GM21528 (cell line): ENCODE measurements at regions not wholly inside any gene's neighbourhood (a gene's known extent, or its start where the extent isn't known, plus 50 kb on each side); places are given as distances from the start of the nearest gene placed in this dataset.
A peak's percentile ranks its signal among the peaks of the same experiment; 100 is the strongest.

Source experiments
- ATAC-seq: cut with Tn5 transposase; IDR thresholded peaks from one replicate; pipeline ENCODE4 v1.9.1; 2021; ENCODE audit warnings: mild to moderate bottlenecking, moderate library complexity; ENCODE audit not compliant: unreplicated experiment, low FRiP score

DNA sequence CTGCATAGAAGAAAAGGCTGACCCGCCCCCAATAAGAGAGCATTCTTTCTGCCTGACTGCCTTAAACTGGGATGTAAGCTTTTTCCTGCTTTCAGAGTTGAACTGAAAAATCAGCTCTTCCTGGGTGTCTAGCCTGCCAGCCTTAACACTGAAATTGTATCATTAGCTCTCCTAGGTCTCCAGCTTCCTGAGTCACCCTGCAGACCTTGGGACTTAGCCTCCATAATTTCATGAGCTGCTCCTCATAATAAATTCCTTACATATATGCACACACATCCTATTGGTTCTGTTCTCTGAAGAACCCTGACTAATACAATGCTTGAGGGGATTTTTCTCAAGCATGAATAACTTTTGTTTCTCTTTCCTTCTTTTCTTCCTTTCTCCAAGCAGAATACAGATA lies 76.4 kb upstream of the FAR2 start:
- ATAC-seq, result no peak

DNA sequence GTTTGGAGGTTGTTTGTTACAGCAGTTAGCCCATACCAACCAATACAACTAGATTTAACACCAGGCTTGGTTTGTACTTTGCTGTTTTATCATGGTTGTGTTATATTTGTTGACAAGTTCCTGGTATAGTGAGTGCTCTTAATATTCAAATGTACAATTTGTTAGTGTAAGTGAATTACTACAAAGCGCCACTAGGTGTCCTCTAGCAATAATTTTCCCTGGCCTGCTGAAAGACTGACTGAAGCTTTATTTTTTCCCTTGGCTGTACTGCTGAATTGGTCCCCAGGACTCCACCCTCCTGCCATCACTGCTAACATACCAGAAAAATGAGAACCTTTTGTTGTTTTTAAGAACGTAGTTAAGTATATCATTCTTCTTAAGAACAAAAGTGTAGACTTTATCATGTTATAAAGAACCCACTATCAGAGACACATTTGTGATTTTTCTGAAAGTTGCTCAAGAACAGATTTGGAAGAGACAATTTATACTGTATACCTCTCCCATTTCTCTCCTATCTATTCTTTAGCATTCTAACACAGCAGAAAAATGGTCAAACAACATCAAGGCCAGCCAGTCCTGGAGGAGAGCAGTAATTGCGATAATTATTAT lies 75.3 kb upstream of the FAR2 start:
- peak; percentile 80 for ATAC-seq

DNA sequence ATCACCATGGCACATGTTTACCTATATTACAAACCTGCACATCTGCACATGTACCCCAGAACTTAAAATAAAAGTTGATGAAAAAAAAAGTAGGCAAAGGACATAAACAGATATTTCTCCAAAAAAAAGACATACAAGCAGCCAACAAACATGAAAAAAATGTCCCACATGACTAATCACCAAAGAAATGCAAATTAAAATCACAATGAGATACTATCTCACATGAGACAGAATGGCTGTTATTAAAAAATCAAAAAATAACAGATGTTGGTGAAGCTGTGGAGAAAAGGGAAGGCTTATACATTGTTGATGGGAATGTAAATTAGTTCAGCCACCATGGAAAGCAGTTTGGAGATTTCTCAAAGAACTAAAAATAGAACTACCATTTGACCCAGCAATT lies 68.0 kb upstream of the FAR2 start:
- no peak for ATAC-seq

DNA sequence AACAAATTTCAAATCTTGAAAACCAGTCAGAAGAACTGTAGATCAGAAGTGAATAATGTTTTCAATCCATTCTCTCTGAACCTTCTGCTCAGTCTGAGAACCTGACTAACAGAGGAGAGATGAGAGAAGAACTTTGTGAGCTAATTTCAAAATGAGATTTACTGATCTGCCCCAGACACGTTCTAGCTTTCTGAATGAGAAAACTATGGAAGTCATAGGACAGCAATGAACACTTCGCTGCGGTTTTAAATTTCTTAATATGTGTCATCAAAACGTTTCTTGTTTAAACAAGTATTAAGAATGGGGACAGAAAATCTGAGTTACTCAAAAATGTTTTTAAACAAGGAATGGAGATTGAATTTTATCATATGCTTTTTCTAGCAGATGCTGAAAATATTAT lies 66.6 kb upstream of the FAR2 start:
- ATAC-seq, result no peak

DNA sequence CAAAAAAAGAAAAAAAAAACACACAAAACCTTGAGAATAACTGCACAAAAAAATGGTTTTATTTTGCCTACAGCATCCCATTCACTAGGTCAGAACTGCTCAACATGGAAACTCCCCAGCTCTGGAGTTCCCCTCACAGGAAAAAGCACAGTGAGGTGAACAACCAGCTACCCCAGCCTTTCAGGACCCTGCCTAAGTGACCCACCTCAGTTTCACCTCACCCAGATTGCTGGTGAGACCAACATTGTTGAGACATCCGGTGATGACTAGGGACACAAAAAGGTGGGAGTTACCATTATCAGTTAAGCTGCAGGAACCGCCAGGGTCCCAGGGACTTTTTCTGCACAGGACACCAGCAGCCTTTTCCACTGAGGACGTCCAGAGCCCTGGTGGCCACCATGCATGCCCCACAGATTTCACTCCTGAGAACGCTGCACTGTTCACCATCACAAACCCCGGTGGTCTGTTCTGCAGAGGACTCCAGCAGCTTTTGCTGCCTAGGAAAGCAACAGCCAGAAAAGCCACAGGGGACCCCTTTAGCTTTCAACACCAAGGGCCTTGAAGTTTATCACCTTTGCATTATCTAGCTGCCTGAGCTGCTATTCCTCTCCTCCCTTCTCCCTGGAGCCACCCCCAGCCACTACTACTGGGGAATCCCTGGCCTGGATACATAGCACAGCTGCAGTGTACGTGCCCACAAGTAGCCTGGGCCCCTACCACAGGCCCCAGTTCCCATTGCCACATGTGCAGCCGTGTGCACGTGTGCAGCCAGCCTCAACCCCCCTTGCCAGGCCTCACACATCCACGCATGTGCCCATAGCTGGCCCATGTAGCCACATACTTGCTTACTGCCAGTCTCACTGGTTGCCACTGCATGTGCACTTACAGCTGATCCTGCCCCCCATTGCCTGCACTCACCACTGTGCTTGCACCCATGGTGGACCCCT lies 62.5 kb upstream of the FAR2 start:
- no peak for ATAC-seq

DNA sequence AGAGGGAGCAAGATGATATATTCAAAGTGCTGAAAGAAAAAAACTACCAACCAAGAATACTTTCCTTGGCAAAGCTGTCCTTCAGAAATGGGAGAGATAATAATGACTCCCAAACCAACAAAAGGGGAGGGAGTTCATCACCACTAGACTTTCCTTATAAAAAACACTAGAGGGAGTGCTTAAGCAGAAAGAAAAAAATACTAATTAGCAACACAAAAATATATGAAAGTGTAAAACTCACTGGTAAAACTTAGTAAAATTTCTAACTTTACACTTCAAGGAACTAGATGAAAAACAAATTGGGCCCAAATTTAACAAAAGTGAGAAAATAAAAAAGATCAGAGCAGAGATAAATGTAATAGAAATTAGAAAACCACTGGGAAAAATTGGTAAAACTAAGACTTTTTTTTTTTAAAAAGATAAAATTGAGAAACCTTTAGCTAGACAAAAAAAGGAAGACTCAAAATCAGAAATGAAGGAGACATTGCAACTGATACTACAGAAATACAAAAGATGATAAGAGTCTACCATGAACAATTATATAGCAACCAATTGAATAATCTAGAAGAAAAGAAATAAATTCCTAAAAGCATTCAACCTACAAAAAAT lies 60.4 kb upstream of the FAR2 start:
- ATAC-seq, result no peak
